ENCODE measurements at regions not wholly inside any gene's neighbourhood (a gene's known extent, or its start where the extent isn't known, plus 50 kb on each side); places are given as distances from the start of the nearest gene placed in this dataset.

- ATAC-seq, result no peak
- TF ChIP-seq ARNTL (CRISPR knock-in tag; IDR thresholded peaks at IDR 0.05; ENCODE audit: borderline replicate concordance, low read depth) (no peak), ZNF565 (CRISPR knock-in tag; conservative IDR thresholded peaks at IDR 0.05; ENCODE audit: low read depth) (no peak), POU6F1 (CRISPR knock-in tag; IDR thresholded peaks at IDR 0.05; ENCODE audit: borderline replicate concordance, low read depth) (no peak), SNAI2 (CRISPR knock-in tag; IDR thresholded peaks at IDR 0.05) (no peak), CSDC2 (CRISPR knock-in tag; IDR thresholded peaks at IDR 0.05) (no peak), ZNF8 (CRISPR knock-in tag; IDR thresholded peaks at IDR 0.05) (no peak), CREB5 (CRISPR knock-in tag; IDR thresholded peaks at IDR 0.05; ENCODE audit: low read depth) (no peak), TSHZ2 (CRISPR knock-in tag; IDR thresholded peaks at IDR 0.05) (no peak), CSRNP3 (CRISPR knock-in tag; IDR thresholded peaks at IDR 0.05) (no peak), TOX (CRISPR knock-in tag; IDR thresholded peaks at IDR 0.05; ENCODE audit: borderline replicate concordance) (no peak), OSR1 (CRISPR knock-in tag; IDR thresholded peaks at IDR 0.05) (no peak), PPARA (CRISPR knock-in tag; IDR thresholded peaks at IDR 0.05; ENCODE audit: borderline replicate concordance) (no peak), BACH2 (CRISPR knock-in tag; IDR thresholded peaks at IDR 0.05; ENCODE audit: borderline replicate concordance) (no peak), ZFP3 (CRISPR knock-in tag; IDR thresholded peaks at IDR 0.05) (no peak), ESRRG (CRISPR knock-in tag; IDR thresholded peaks at IDR 0.05) (no peak)
Observed at GRCh38 chr10:123519861-123520260, 146.3 kb upstream of the GPR26 start.

- no peak for TF ChIP-seq CREB5 (CRISPR knock-in tag; IDR thresholded peaks at IDR 0.05; ENCODE audit: low read depth)
- no peak for TF ChIP-seq ISL1 (CRISPR knock-in tag; IDR thresholded peaks at IDR 0.05)
- TF ChIP-seq ZNF70 (CRISPR knock-in tag; IDR thresholded peaks at IDR 0.05), result no peak
- TF ChIP-seq SNAI2 (CRISPR knock-in tag; IDR thresholded peaks at IDR 0.05), result no peak
- no peak for TF ChIP-seq ZFP30 (CRISPR knock-in tag; IDR thresholded peaks at IDR 0.05)
- TF ChIP-seq ZNF8 (CRISPR knock-in tag; IDR thresholded peaks at IDR 0.05), result no peak
- TF ChIP-seq CSDC2 (CRISPR knock-in tag; IDR thresholded peaks at IDR 0.05), result no peak
- TF ChIP-seq ARNTL (CRISPR knock-in tag; IDR thresholded peaks at IDR 0.05; ENCODE audit: borderline replicate concordance, low read depth), result no peak
- no peak for TF ChIP-seq OSR1 (CRISPR knock-in tag; IDR thresholded peaks at IDR 0.05)
- no peak for TF ChIP-seq PATZ1 (CRISPR knock-in tag; IDR thresholded peaks at IDR 0.05; ENCODE audit: borderline replicate concordance)
- TF ChIP-seq ZC3H10 (CRISPR knock-in tag; IDR thresholded peaks at IDR 0.05), result no peak
- no peak for TF ChIP-seq BACH2 (CRISPR knock-in tag; IDR thresholded peaks at IDR 0.05; ENCODE audit: borderline replicate concordance)
- TF ChIP-seq POU6F1 (CRISPR knock-in tag; IDR thresholded peaks at IDR 0.05; ENCODE audit: borderline replicate concordance, low read depth), result no peak
- no peak for TF ChIP-seq ESRRG (CRISPR knock-in tag; IDR thresholded peaks at IDR 0.05)
- TF ChIP-seq TOX (CRISPR knock-in tag; IDR thresholded peaks at IDR 0.05; ENCODE audit: borderline replicate concordance), result no peak
- no peak for ATAC-seq
Observed at GRCh38 chr10:123521076-123521475, 145.1 kb upstream of the GPR26 start.

Data from SK-N-SH treated with all-trans-retinoic acid at 6 μM for 48 hours (cell line).